SU-DHL-6 (cell line): ENCODE measurements at regions not wholly inside any gene's neighbourhood (a gene's known extent, or its start where the extent isn't known, plus 50 kb on each side); places are given as distances from the start of the nearest gene placed in this dataset.

ENCODE experiments used
- H2AFZ ChIP-seq: fragments of 200-600 bp; sonication (generic); 2 replicates; pipeline ENCODE4 v1.6.1; 2014; ENCODE audit warnings: low read depth, mild to moderate bottlenecking, moderate library complexity, mixed read lengths, antibody characterized with exemption, low read length; ENCODE audit not compliant: severe bottlenecking
- H3F3A ChIP-seq: fragments of 200-600 bp; shearing (Covaris generic); 2 replicates; pipeline ENCODE4 v1.6.0; 2016; ENCODE audit warnings: antibody characterized with exemption, mild to moderate bottlenecking; ENCODE audit not compliant: insufficient read depth
- H3K27ac ChIP-seq: fragments of 200-600 bp; sonication (generic); 2 replicates; pipeline ENCODE4 v1.5.1; 2016; ENCODE audit warnings: low read depth, mild to moderate bottlenecking, low read length, moderate library complexity, mixed read lengths
- H3K27me3 ChIP-seq: fragments of 200-600 bp; sonication (generic), shearing (Covaris generic); 2 replicates; pipeline ENCODE4 v1.6.0; 2014; ENCODE audit warnings: mild to moderate bottlenecking, low read length
- H3K36me3 ChIP-seq: fragments of 200-600 bp; sonication (generic); 2 replicates; pipeline ENCODE4 v1.6.1; 2014; ENCODE audit warnings: mild to moderate bottlenecking, low read length, mixed read lengths
- H3K4me2 ChIP-seq: fragments of 300-600, 200-600 bp; shearing (Covaris generic), sonication (generic); 2 replicates; pipeline ENCODE4 v1.6.0; 2014; ENCODE audit warnings: low read length, low read depth, mild to moderate bottlenecking; ENCODE audit not compliant: poor library complexity, severe bottlenecking
- H3K4me3 ChIP-seq: fragments of 200-600 bp; sonication (generic); 2 replicates; pipeline ENCODE4 v1.5.1; 2014; ENCODE audit warnings: antibody characterized with exemption, low read length, mild to moderate bottlenecking, mixed read lengths; ENCODE audit not compliant: insufficient read depth, poor library complexity, severe bottlenecking
- H3K79me2 ChIP-seq: fragments of 200-600 bp; sonication (generic); 2 replicates; pipeline ENCODE4 v1.6.1; 2014; ENCODE audit warnings: mild to moderate bottlenecking, low read length, moderate library complexity; ENCODE audit not compliant: insufficient read depth
- H3K9ac ChIP-seq: fragments of 200-600 bp; sonication (generic); 2 replicates; pipeline ENCODE4 v1.7.0; 2014; ENCODE audit warnings: mild to moderate bottlenecking, low read length
- H3K9me2 ChIP-seq: fragments of 200-600 bp; sonication (generic); replicated peaks from 2 replicates; pipeline ENCODE4 v1.6.1; 2014; ENCODE audit warnings: low read length; ENCODE audit not compliant: insufficient read depth
- H3K9me3 ChIP-seq: fragments of 200-600 bp; sonication (generic); 2 replicates; pipeline ENCODE4 v1.6.1; 2014; ENCODE audit warnings: low read length, mixed read lengths; ENCODE audit not compliant: insufficient read depth
- H4K20me1 ChIP-seq: fragments of 200-600 bp; sonication (generic); 2 replicates; pipeline ENCODE4 v1.6.1; 2014; ENCODE audit warnings: low read depth, mild to moderate bottlenecking, antibody characterized with exemption, low read length, moderate library complexity, mixed read lengths
- CTCF ChIP-seq: fragments of 200-600 bp; sonication (generic); IDR thresholded peaks from one replicate; pipeline ENCODE4 v1.5.1; 2017; ENCODE audit warnings: antibody characterized with exemption, mild to moderate bottlenecking, low read length, moderate library complexity; ENCODE audit not compliant: insufficient read depth, poor library complexity, severe bottlenecking
- EZH2phosphoT487 ChIP-seq: fragments of 200-600 bp; sonication (generic), shearing (Covaris generic); conservative IDR thresholded peaks from 2 replicates; pipeline ENCODE4 v1.6.1; 2018; ENCODE audit warnings: mild to moderate bottlenecking, antibody characterized with exemption, low read length, moderate library complexity, mixed read lengths

GRCh38 chrX:131854581-131854980 lies 168.5 kb upstream of the STK26 start:
- H3K27ac ChIP-seq = no peak overlapping the region
- H3K4me3 ChIP-seq = no peak overlapping the region
- H3F3A ChIP-seq = no peaks in the 10 kb centered on the region
- H3K79me2 ChIP-seq = no peaks in the 10 kb centered on the region
- no peak overlapping the region for H3K9ac ChIP-seq
- no peak overlapping the region for H2AFZ ChIP-seq
- no peaks in the 10 kb centered on the region for H3K36me3 ChIP-seq
- TF ChIP-seq CTCF (no peak), EZH2phosphoT487 (no peak)
- no peaks in the 10 kb centered on the region for H3K9me3 ChIP-seq
- no peaks in the 10 kb centered on the region for H3K27me3 ChIP-seq
- no peak overlapping the region for H3K4me2 ChIP-seq
- H3K9me2 ChIP-seq = no peaks in the 10 kb centered on the region
- H4K20me1 ChIP-seq = no peaks in the 10 kb centered on the region

- H4K20me1 ChIP-seq = no peaks in the 10 kb centered on the region
- no peaks in the 10 kb centered on the region for H3K27me3 ChIP-seq
- H3K36me3 ChIP-seq = no peaks in the 10 kb centered on the region
- no peaks in the 10 kb centered on the region for H3K9me3 ChIP-seq
- no peak overlapping the region for H3K4me3 ChIP-seq
- H3K9ac ChIP-seq = no peak overlapping the region
- H3F3A ChIP-seq = no peaks in the 10 kb centered on the region
- H2AFZ ChIP-seq = no peak overlapping the region
- no peak overlapping the region for H3K4me2 ChIP-seq
- no peak for TF ChIP-seq EZH2phosphoT487
- H3K27ac ChIP-seq = no peak overlapping the region
- H3K9me2 ChIP-seq = no peaks in the 10 kb centered on the region
- no peaks in the 10 kb centered on the region for H3K79me2 ChIP-seq
These were observed 161.9 kb upstream of the STK26 start for GRCh38 chrX:131861088-131861787.

GRCh38 chrX:131862321-131862720 lies 160.8 kb upstream of the STK26 start:
- Histone ChIP-seq H3K36me3 (no peaks in the 10 kb centered on the region), H3K27ac (no peak overlapping the region), H3K9ac (no peak overlapping the region), H3K4me2 (no peak overlapping the region), H3K4me3 (no peak overlapping the region), H4K20me1 (no peaks in the 10 kb centered on the region), H3K9me3 (no peaks in the 10 kb centered on the region), H3K27me3 (no peaks in the 10 kb centered on the region), H3K9me2 (no peaks in the 10 kb centered on the region), H3K79me2 (no peaks in the 10 kb centered on the region), H2AFZ (no peak overlapping the region), H3F3A (no peaks in the 10 kb centered on the region)
- TF ChIP-seq EZH2phosphoT487 = no peak
- no peak for TF ChIP-seq CTCF

GRCh38 chrX:131869182-131869581 lies 153.9 kb upstream of the STK26 start:
- Histone ChIP-seq H3K27ac (no peak overlapping the region), H3K9me3 (no peaks in the 10 kb centered on the region), H3F3A (no peaks in the 10 kb centered on the region), H3K9ac (no peak overlapping the region), H2AFZ (no peak overlapping the region), H3K4me2 (no peak overlapping the region), H3K79me2 (no peaks in the 10 kb centered on the region), H3K27me3 (no peaks in the 10 kb centered on the region), H3K9me2 (no peaks in the 10 kb centered on the region), H4K20me1 (no peaks in the 10 kb centered on the region), H3K36me3 (no peaks in the 10 kb centered on the region), H3K4me3 (no peak overlapping the region)
- no peak for TF ChIP-seq EZH2phosphoT487
- TF ChIP-seq CTCF = no peak
